ENCODE measurements at regions not wholly inside any gene's neighbourhood (a gene's known extent, or its start where the extent isn't known, plus 50 kb on each side); places are given as distances from the start of the nearest gene placed in this dataset.

- intact Hi-C loops (cut with micrococcal nuclease) = no loop called here
- peak; percentile 77 for DNase-seq
- peak overlapping the region; percentile 74 for H3K27ac ChIP-seq (ENCODE audit: low read length)
- H3K9me3 ChIP-seq (ENCODE audit: low read length) = no peaks in the 10 kb centered on the region
- no peaks in the 10 kb centered on the region for H3K9me2 ChIP-seq (replicated peaks; ENCODE audit: low read length)
- CTCF ChIA-PET = no interaction called here
- H3K79me2 ChIP-seq (ENCODE audit: low read length) = no peaks in the 10 kb centered on the region
- H3K36me3 ChIP-seq (ENCODE audit: low read depth, low read length) = no peaks in the 10 kb centered on the region
- no peak overlapping the region for H3K4me3 ChIP-seq (ENCODE audit: low read length)
- peaks cover 16% of the 10 kb centered on the region for H3K4me1 ChIP-seq (ENCODE audit: insufficient read depth, low read length)
- BruUV-seq (replicated peaks) = no TSS peak
- peak overlapping the region; percentile 18; the same call in 1 of the 2 replicates for H3K4me2 ChIP-seq (ENCODE audit: low read length)
- TF ChIP-seq CTCF (conservative IDR thresholded peaks at IDR 0.05; ENCODE audit: low read depth, low read length) = no peak
- no peak for TF ChIP-seq EZH2phosphoT487 (IDR thresholded peaks at IDR 0.05; ENCODE audit: borderline replicate concordance, low read length)
- no peak for TF ChIP-seq EZH2 (IDR thresholded peaks at IDR 0.05; ENCODE audit: low read length, unreplicated experiment)
- no peak overlapping the region for H2AFZ ChIP-seq (ENCODE audit: low read length)
- peak; percentile 33; the same call in 1 of the 2 replicates for ATAC-seq
- peak overlapping the region; percentile 15; the same call in 1 of the 2 replicates for H3K9ac ChIP-seq (ENCODE audit: low read length)
- POLR2A ChIA-PET (ENCODE audit: unreplicated experiment) = no interaction called here
- H3K27me3 ChIP-seq (ENCODE audit: low read length) = no peaks in the 10 kb centered on the region; the same call in 1 of the 2 replicates
- H3F3A ChIP-seq (ENCODE audit: low read length, unreplicated experiment) = no peaks in the 10 kb centered on the region
- H4K20me1 ChIP-seq (ENCODE audit: low read length) = no peaks in the 10 kb centered on the region
Measured at GRCh38 chr4:23333946-23334878, 555.6 kb downstream of the PPARGC1A start.

GRCh38 chr4:23333556-23333945 is 556.3 kb downstream of the PPARGC1A start:
- no peak for ATAC-seq
- DNase-seq = peak; percentile 49

More at GRCh38 chr4:23333556-23333945, 556.3 kb downstream of the PPARGC1A start:
- Histone ChIP-seq H4K20me1 (ENCODE audit: low read length) (no peaks in the 10 kb centered on the region), H3K9ac (ENCODE audit: low read length) (no peak overlapping the region), H2AFZ (ENCODE audit: low read length) (no peak overlapping the region), H3K9me2 (replicated peaks; ENCODE audit: low read length) (no peaks in the 10 kb centered on the region), H3K4me2 (ENCODE audit: low read length) (no peak overlapping the region; the same call in 1 of the 2 replicates), H3K79me2 (ENCODE audit: low read length) (no peaks in the 10 kb centered on the region), H3K4me1 (ENCODE audit: insufficient read depth, low read length) (peaks cover 16% of the 10 kb centered on the region), H3K9me3 (ENCODE audit: low read length) (no peaks in the 10 kb centered on the region), H3K27me3 (ENCODE audit: low read length) (no peaks in the 10 kb centered on the region; the same call in 1 of the 2 replicates), H3K4me3 (ENCODE audit: low read length) (no peak overlapping the region), H3K27ac (ENCODE audit: low read length) (peak overlapping the region; percentile 74), H3K36me3 (ENCODE audit: low read depth, low read length) (no peaks in the 10 kb centered on the region), H3F3A (ENCODE audit: low read length, unreplicated experiment) (no peaks in the 10 kb centered on the region)
- ChIA-PET CTCF (no interaction called here), POLR2A (ENCODE audit: unreplicated experiment) (no interaction called here)
- BruUV-seq (replicated peaks) = no TSS peak
- TF ChIP-seq EZH2 (IDR thresholded peaks at IDR 0.05; ENCODE audit: low read length, unreplicated experiment) (no peak), EZH2phosphoT487 (IDR thresholded peaks at IDR 0.05; ENCODE audit: borderline replicate concordance, low read length) (no peak), CTCF (conservative IDR thresholded peaks at IDR 0.05; ENCODE audit: low read depth, low read length) (no peak)
- intact Hi-C loops (cut with micrococcal nuclease) = no loop called here

Data from PC-3 (cell line).